Omental fat pad (tissue), 3 donors: ENCODE measurements at regions not wholly inside any gene's neighbourhood (a gene's known extent, or its start where the extent isn't known, plus 50 kb on each side); places are given as distances from the start of the nearest gene placed in this dataset.

Experiments used
- ATAC-seq: fragments of 150-250 bp; one replicate; pipeline ENCODE4 v1.9.1; 2016; ENCODE audit warnings: mild to moderate bottlenecking, moderate library complexity; ENCODE audit not compliant: low FRiP score
- DNase-seq: peaks from one replicate; pipeline ENCODE4 v3.0.0-alpha.2; 2019; ENCODE audit warnings: low spot score
- TF ChIP-seq, protein P1 (sequence below), 3 donors: fragments of 450-650 bp; IDR thresholded peaks; one replicate each; pipeline ENCODE4 v1.5.1; 2016 to 2017; ENCODE audit warnings: antibody characterized with exemption in 3 of 3, mild to moderate bottlenecking in 3 of 3, moderate library complexity in 2 of 3

DNA sequence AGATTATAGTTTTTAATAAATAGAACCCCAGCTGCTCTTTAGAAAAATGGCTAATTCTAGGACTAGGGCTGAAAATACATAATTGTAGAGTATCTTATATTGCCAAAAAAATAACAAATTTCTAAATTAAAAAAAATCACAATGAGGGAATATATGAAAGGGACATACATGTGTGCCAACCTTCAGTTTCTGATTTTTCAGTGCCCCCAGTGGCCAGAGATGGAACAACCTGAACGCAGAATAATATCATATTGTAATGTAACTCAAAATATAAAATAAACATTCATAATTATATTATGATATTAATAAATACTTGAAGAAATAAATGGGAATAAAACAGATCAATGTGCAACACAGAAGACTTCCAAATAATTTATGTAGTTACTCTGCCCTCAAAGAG, 460.5 kb downstream of the ZNF385D start:
- TF ChIP-seq, protein P1, sequence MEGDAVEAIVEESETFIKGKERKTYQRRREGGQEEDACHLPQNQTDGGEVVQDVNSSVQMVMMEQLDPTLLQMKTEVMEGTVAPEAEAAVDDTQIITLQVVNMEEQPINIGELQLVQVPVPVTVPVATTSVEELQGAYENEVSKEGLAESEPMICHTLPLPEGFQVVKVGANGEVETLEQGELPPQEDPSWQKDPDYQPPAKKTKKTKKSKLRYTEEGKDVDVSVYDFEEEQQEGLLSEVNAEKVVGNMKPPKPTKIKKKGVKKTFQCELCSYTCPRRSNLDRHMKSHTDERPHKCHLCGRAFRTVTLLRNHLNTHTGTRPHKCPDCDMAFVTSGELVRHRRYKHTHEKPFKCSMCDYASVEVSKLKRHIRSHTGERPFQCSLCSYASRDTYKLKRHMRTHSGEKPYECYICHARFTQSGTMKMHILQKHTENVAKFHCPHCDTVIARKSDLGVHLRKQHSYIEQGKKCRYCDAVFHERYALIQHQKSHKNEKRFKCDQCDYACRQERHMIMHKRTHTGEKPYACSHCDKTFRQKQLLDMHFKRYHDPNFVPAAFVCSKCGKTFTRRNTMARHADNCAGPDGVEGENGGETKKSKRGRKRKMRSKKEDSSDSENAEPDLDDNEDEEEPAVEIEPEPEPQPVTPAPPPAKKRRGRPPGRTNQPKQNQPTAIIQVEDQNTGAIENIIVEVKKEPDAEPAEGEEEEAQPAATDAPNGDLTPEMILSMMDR (IDR thresholded peaks at IDR 0.05), result no peak
- DNase-seq (no peak), ATAC-seq (no peak)

DNA sequence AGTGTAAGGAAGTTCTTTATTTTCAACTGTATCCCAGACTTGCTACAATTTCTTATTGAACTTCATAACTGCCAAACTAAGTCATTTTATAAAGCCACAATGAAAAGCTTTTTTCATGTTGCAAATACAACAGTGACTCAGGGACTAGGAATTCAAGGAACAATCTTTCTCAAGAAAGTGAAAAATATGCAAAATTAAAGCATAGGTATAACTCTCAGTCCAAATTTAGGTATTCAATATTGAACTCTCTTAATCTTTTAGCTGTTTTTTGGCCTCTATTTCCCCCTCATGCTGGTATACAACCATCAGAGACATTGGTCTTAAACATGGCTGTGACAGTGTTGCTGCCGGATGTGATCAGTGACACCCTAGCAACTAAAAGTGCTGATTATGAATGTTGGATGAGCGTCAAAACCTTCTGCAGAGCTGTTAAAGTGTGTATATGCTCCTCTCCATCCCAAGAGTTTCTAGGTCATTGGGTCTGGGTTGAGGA, 476.9 kb downstream of the ZNF385D start:
- ATAC-seq (no peak), DNase-seq (no peak)
- TF ChIP-seq, protein P1 (IDR thresholded peaks at IDR 0.05), result no peak

DNA sequence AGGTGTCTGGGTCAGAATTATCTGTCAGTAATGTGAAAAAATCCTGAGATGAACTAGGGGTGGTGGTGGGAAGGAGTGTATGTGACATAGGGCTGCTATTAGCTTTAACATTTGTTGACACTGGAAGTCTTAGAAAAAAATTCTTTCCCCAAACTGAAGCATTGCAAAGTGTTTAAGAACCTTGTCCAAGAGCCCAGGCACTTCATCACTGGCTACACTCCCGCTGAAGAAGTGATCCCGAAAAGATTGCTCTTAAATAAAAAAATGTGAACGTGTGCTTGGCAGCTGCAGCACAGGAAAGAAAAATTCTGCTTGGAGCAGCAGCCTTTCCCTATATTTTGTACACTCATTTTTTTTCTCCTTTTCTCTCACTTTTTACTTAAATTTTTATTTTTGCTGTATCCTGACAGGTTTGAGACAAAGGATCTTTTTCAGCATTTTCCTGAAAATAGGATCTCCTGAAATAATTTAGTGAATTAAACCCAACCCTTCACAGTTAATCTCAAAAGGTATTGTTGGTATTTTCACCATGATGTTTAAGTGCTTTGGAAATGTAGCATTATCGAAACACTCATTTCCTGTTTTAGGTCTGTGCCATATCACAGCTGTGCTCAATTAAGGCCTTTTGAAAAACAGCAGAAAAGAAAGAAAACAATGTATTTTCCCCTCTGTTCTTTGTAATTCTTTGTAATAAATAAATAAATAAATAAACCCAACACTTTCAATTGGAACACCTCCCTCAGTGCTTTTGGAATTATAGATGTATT, 477.6 kb downstream of the ZNF385D start:
- TF ChIP-seq, protein P1 (IDR thresholded peaks at IDR 0.05), result no peak
- no peak for ATAC-seq
- DNase-seq, result no peak

DNA sequence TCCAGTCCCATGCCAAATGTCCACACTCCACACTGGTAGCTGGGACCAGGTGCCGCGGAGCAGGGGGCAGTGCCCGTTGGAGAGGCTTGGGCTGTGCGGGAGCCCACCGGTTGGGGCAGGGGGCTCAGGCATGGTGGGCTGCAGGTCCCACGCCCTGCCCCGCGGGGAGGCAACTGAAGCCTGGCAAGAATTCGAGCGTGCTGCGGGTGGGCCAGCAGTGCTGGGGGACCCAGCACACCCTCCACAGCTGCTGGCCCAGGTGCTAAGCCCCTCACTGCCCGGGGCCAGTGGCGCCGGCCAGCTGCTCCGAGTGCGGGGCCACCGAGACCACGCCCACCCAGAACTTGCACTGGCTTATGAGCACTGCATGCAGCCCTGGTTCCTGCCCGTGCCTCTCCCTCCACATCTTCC, 479.4 kb downstream of the ZNF385D start:
- ATAC-seq (no peak), DNase-seq (no peak)
- TF ChIP-seq, protein P1 (IDR thresholded peaks at IDR 0.05), result no peak

DNA sequence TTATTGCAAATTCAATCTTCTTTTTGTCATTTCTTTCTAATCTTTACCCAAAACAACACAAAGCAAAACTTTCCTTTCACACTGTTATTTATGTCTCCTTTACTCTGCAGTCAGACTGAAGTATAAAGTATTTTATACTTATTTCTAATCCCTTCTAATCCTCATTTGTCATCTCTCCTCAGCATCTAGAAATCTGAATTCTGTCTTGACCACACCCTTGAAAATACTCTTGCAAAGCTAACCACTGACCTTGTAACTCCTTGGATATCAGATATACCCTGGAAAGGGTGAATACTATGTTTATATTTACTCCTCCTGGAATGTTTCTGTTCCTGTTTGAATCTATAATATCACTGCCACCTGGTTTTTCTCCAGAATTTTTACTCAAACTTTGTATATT, 481.1 kb downstream of the ZNF385D start:
- DNase-seq (no peak), ATAC-seq (no peak)
- TF ChIP-seq, protein P1 (IDR thresholded peaks at IDR 0.05), result no peak

DNA sequence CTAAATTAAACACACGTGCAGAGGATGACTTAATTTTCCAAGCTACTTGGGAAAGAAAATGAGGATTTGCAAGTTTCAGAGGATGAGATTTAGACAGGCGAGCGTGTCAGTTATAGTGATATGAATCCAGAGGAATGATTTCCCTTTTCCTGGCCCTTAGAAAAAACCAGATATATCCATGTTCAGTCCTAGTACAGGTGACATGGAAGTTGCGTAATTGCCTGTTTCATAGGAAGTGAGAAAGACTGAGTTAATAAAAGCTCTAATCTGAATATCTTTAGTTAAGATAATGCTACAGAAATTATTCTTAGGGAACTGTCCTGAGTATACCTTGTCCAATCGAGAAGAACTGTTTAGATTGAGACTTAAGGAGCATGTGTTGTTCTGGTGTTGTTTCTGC, 490.5 kb downstream of the ZNF385D start:
- DNase-seq (no peak), ATAC-seq (no peak)
- TF ChIP-seq, protein P1 (IDR thresholded peaks at IDR 0.05), result no peak

DNA sequence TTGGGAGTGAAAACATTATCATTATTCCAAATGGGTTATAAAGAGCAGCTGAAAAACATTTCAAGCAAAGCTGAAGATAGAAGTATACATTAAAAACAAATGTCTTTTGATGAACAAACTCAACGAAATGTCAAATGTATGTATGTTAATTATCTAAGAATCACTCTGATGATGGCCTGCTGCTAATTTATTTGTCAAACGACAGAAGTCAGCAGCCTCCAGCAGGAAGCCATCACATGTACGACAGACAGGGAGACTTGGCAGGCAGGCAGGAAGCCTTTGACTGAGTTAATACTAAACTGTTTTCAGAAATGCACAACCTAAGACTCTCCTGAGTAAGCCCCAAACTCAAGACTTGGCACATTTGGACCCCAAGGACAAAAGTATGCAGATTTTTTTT, 491.1 kb downstream of the ZNF385D start:
- DNase-seq, result no peak
- ATAC-seq, result no peak

More for the DNA sequence above, 491.1 kb downstream of the ZNF385D start:
- TF ChIP-seq, protein P1 (IDR thresholded peaks at IDR 0.05), result no peak
